Ovary (tissue), 7 donors: ENCODE measurements at regions not wholly inside any gene's neighbourhood (a gene's known extent, or its start where the extent isn't known, plus 50 kb on each side); places are given as distances from the start of the nearest gene placed in this dataset.

Source experiments
- DNase-seq, 5 donors: peaks; one replicate each; pipeline ENCODE4 v3.0.0-alpha.2; 2019 to 2020
- H3K27ac ChIP-seq, 2 donors: fragments of 200-600 bp; one replicate each; pipeline versions ENCODE4 v1.5.1 to v1.8.0; 2019 to 2022
- H3K27me3 ChIP-seq: fragments of 200-600 bp; one replicate; pipeline ENCODE4 v1.8.0; 2022
- H3K36me3 ChIP-seq: fragments of 200-600 bp; sonication (generic); one replicate; pipeline ENCODE4 v1.5.1; 2019
- H3K4me1 ChIP-seq: one replicate; pipeline ENCODE4 v1.8.1; 2013; ENCODE audit warnings: mild to moderate bottlenecking, moderate library complexity; ENCODE audit not compliant: insufficient read depth
- H3K4me3 ChIP-seq: fragments of 200-600 bp; sonication (generic); one replicate; pipeline ENCODE4 v1.5.1; 2017
- H3K9me3 ChIP-seq, 2 donors: fragments of 200-600 bp in 1 of 2; sonication (generic) in 1 of 2; one replicate each; pipeline versions ENCODE4 v1.5.1 to v1.8.1; 2013 to 2019; ENCODE audit warnings: mild to moderate bottlenecking in 1 of 2, moderate library complexity in 1 of 2
- CTCF ChIP-seq, 3 donors: fragments of 450-650 bp in 2 of 3; fragments of 200-600 bp in 1 of 3; IDR thresholded peaks; one replicate each; pipeline versions ENCODE4 v1.5.1 to v1.8.0; 2016 to 2022; ENCODE audit warnings: antibody characterized with exemption in 3 of 3, mild to moderate bottlenecking in 1 of 3
- EP300 ChIP-seq: sonication (generic); formaldehyde crosslinking; IDR thresholded peaks from one replicate; pipeline ENCODE4 v1.6.1; 2017; ENCODE audit warnings: antibody characterized with exemption
- POLR2A ChIP-seq: fragments of 450-650 bp; IDR thresholded peaks from one replicate; pipeline ENCODE4 v1.6.1; 2017; ENCODE audit warnings: antibody characterized with exemption, mild to moderate bottlenecking, moderate library complexity
- WGBS, 3 donors: extraction: QIAGEN DNeasy Blood & Tissue Kit in 1 of 3; methylation state at CpG; one replicate each; pipeline versions ENCODE4 v1.1.5 to v1.1.7; 2013 to 2017; 5-methylcytosine and 5-hydroxymethylcytosine counted together
- intact Hi-C, 4 donors: fragments of 100-400 bp; cut with DNase I; formaldehyde crosslinking; loops; one replicate each; pipeline versions ENCODE4 v1.11.0 to v1.15.1; 2022 to 2023
- donor health status: DM: no; HTN: no; CAD: no; lungs with moderate emphysema.
- donor health status: DM: no; HTN: no; CAD: no.
- donor health status: Bipolar disorder and iron deficiency.
- donor health status: DM: no; HTN: no; CAD: no.
- donor health status: DM: yes; HTN: yes; CAD: no.

DNA sequence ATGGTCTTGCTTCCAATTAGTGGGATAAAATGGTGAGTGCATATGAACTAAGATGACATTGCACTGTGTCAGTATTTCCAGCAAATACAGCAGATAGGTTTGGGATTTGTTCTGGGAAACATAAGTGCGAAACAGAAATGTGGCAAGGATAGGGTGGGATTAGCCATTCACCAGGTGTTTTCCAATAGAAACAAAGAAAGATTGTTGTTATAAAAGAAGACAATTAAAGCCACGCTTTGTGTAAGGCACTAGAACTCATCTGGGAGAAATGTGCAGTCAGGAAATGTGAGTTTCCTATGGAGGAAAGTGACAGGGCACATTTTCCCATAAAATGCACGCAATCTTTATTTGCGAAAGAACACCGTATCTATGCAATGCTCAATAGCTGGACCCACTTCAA is 1547.8 kb downstream of the EFNB2 start:
- TF ChIP-seq EP300, result no peak
- no peak for TF ChIP-seq CTCF (IDR thresholded peaks at IDR 0.05)
- TF ChIP-seq POLR2A, result no peak
- Histone ChIP-seq H3K27me3 (no peaks in the 10 kb centered on the region), H3K4me1 (no peaks in the 10 kb centered on the region), H3K36me3 (no peaks in the 10 kb centered on the region), H3K27ac (no peak overlapping the region), H3K4me3 (no peak overlapping the region), H3K9me3 (no peaks in the 10 kb centered on the region)
- DNase-seq, result no peak
- WGBS, 3 donors, result 84 to 88% (median 86%) methylated on average over 5 of the region's 5 CpGs
- intact Hi-C loops, result no loop called here

DNA sequence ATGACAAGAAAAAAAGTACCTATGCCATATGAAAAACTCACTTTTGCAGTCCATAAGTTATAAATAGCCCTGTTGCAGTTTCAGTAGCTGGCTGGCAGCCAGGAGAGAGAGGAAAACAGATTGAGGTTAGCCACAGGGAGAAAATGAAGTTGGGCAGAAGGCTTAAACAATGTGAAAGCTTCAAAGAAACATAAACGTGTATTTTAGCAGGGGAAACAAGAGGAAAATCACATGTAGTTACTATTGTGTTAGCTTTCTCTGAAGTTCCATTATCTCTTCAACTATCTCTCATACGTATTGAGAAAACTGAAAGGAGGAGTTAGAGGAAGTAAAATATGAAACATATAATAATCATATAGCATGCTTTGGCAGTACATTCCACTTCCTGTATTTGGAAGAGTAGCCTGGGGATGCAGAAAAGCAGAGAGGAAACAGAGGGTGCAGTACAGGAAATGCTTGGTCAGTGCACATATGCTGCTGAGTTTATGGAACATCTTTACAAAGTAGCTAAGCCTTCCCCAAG is 1551.1 kb downstream of the EFNB2 start:
- WGBS, 3 donors, result 4 to 6% (median 5%) methylated on average over 2 of the region's 2 CpGs
- DNase-seq, result no peak
- no peak overlapping the region for H3K27ac ChIP-seq
- intact Hi-C loops, result no loop called here
- no peaks in the 10 kb centered on the region for H3K9me3 ChIP-seq
- H3K27me3 ChIP-seq, result no peaks in the 10 kb centered on the region
- no peak for TF ChIP-seq EP300
- TF ChIP-seq POLR2A, result no peak
- TF ChIP-seq CTCF (IDR thresholded peaks at IDR 0.05), result no peak
- no peaks in the 10 kb centered on the region for H3K4me1 ChIP-seq
- H3K4me3 ChIP-seq, result no peak overlapping the region
- H3K36me3 ChIP-seq, result no peaks in the 10 kb centered on the region

- Histone ChIP-seq H3K4me3 (no peak overlapping the region), H3K36me3 (no peaks in the 10 kb centered on the region), H3K4me1 (no peaks in the 10 kb centered on the region), H3K27me3 (no peaks in the 10 kb centered on the region), H3K9me3 (no peaks in the 10 kb centered on the region), H3K27ac (no peak overlapping the region)
- TF ChIP-seq CTCF (IDR thresholded peaks at IDR 0.05) (no peak), EP300 (no peak), POLR2A (no peak)
- no peak for DNase-seq
- intact Hi-C loops, result no loop called here
- WGBS, 3 donors, result 89 to 98% (median 91%) methylated on average over 1 of the region's 1 CpG
These were observed 1551.9 kb downstream of the EFNB2 start for GRCh38 chr13:104983601-104984000.

GRCh38 chr13:104980586-104980985 is 1554.9 kb downstream of the EFNB2 start:
- Histone ChIP-seq H3K4me3 (no peak overlapping the region), H3K27me3 (no peaks in the 10 kb centered on the region), H3K27ac (no peak overlapping the region), H3K9me3 (no peaks in the 10 kb centered on the region), H3K4me1 (no peaks in the 10 kb centered on the region), H3K36me3 (no peaks in the 10 kb centered on the region)
- DNase-seq, result no peak
- 82 to 90% (median 84%) methylated on average over 2 of the region's 2 CpGs for WGBS, 3 donors
- intact Hi-C loops, result no loop called here
- TF ChIP-seq POLR2A, result no peak

DNA sequence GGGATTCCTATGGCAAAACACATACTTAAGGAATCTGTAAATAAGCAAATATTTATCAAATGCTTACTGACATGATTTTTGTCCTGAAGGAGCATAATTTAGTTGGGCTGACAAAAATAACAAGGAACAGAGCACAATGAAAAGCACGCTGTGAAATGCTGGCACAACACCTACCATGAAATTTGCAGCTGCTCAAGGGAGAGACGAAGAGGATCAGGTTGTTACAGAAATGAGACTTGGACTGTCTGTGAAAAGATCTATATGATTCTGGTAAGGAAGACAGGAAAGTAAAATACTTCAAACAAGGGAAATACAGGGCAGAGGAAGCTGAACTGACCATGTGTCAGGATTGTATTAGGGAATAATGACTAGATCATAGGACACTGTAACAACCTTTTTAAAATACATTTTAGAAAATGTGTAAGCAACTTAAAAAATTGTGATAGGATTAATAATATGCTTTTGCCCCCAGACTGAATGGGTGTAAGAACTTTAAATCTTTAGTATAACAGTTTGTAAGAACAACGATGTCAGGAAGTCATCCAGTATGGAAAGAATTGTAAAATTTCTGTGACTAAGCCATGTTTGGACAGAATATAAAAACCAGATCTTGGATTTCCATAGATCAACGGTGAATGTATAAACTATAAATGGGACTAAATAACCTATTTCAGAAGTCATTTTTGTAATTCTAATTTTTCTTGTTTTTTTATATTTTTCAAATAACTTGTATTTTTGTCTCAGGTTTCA is 1556.0 kb downstream of the EFNB2 start:
- DNase-seq, result no peak
- H3K36me3 ChIP-seq, result no peaks in the 10 kb centered on the region
- 76 to 79% (median 76%) methylated on average over 4 of the region's 4 CpGs for WGBS, 3 donors
- H3K4me1 ChIP-seq, result no peaks in the 10 kb centered on the region
- H3K27me3 ChIP-seq, result no peaks in the 10 kb centered on the region
- H3K9me3 ChIP-seq, result no peaks in the 10 kb centered on the region
- no peak overlapping the region for H3K27ac ChIP-seq
- intact Hi-C loops, result no loop called here
- H3K4me3 ChIP-seq, result no peak overlapping the region
- no peak for TF ChIP-seq CTCF (IDR thresholded peaks at IDR 0.05)
- no peak for TF ChIP-seq EP300
- TF ChIP-seq POLR2A, result no peak
